ENCODE measurements at regions not wholly inside any gene's neighbourhood (a gene's known extent, or its start where the extent isn't known, plus 50 kb on each side); places are given as distances from the start of the nearest gene placed in this dataset.

GRCh38 chr7:114180556-114181266 is 233.9 kb upstream of the FOXP2 start:
- no peak for TF ChIP-seq CTCF (IDR thresholded peaks at IDR 0.05)
- no peak for TF ChIP-seq POLR2A (IDR thresholded peaks at IDR 0.05)

All from adrenal gland (tissue), 5 donors.